H9 (cell line): ENCODE measurements at regions not wholly inside any gene's neighbourhood (a gene's known extent, or its start where the extent isn't known, plus 50 kb on each side); places are given as distances from the start of the nearest gene placed in this dataset.

Source experiments
- DNase-seq: peaks from one replicate; pipeline ENCODE4 v3.0.0-alpha.2; 2017
- H2AFZ ChIP-seq: one replicate; pipeline ENCODE4 v1.6.1; 2013; ENCODE audit warnings: mild to moderate bottlenecking, low read length, control low read depth, moderate library complexity
- H2AK5ac ChIP-seq: 2 replicates; pipeline ENCODE4 v1.6.1; 2013; ENCODE audit warnings: low read length, control low read depth, mixed read lengths; ENCODE audit not compliant: insufficient read length
- H2BK120ac ChIP-seq: one replicate; pipeline ENCODE4 v1.6.1; 2013; ENCODE audit warnings: low read depth, mild to moderate bottlenecking, low read length, control low read depth, inconsistent platforms; ENCODE audit not compliant: poor library complexity, severe bottlenecking
- H2BK12ac ChIP-seq: 2 replicates; pipeline ENCODE4 v1.6.1; 2013; ENCODE audit warnings: low read length, control low read depth, mixed read lengths, low read depth; ENCODE audit not compliant: insufficient read length
- H2BK15ac ChIP-seq: 2 replicates; pipeline ENCODE4 v1.6.1; 2013; ENCODE audit warnings: low read depth, low read length, control low read depth
- H2BK20ac ChIP-seq: one replicate; pipeline ENCODE4 v1.6.1; 2013; ENCODE audit warnings: low read depth, mild to moderate bottlenecking, low read length, control low read depth, inconsistent platforms; ENCODE audit not compliant: poor library complexity, severe bottlenecking
- H2BK5ac ChIP-seq: 2 replicates; pipeline ENCODE4 v1.6.1; 2013; ENCODE audit warnings: low read length, control low read depth, mixed read lengths; ENCODE audit not compliant: insufficient read length
- H3K14ac ChIP-seq: 2 replicates; pipeline ENCODE4 v1.6.1; 2013; ENCODE audit warnings: low read length, control low read depth; ENCODE audit not compliant: insufficient read depth
- H3K18ac ChIP-seq: 2 replicates; pipeline ENCODE4 v1.6.1; 2013; ENCODE audit warnings: low read depth, mild to moderate bottlenecking, mixed read lengths, low read length, control low read depth; ENCODE audit not compliant: insufficient read length
- H3K23ac ChIP-seq: 2 replicates; pipeline ENCODE4 v1.6.1; 2013; ENCODE audit warnings: low read length, control low read depth, mixed read lengths, low read depth; ENCODE audit not compliant: insufficient read length
- H3K23me2 ChIP-seq: 2 replicates; pipeline ENCODE4 v1.6.1; 2013; ENCODE audit warnings: low read depth, mild to moderate bottlenecking, mixed read lengths, low read length, control low read depth; ENCODE audit not compliant: insufficient read length, poor library complexity, severe bottlenecking
- H3K27ac ChIP-seq: 2 replicates; pipeline ENCODE4 v1.5.1; 2013; ENCODE audit warnings: low read length, control low read depth, mixed read lengths, low read depth; ENCODE audit not compliant: insufficient read length
- H3K27me3 ChIP-seq: 2 replicates; pipeline ENCODE4 v1.6.1; 2013; ENCODE audit warnings: low read length, control low read depth, inconsistent platforms; ENCODE audit not compliant: insufficient read depth
- H3K4ac ChIP-seq: 2 replicates; pipeline ENCODE4 v1.6.1; 2013; ENCODE audit warnings: low read depth, mild to moderate bottlenecking, control low read depth, inconsistent platforms, low read length, moderate library complexity
- H3K4me1 ChIP-seq: 2 replicates; pipeline ENCODE4 v1.6.1; 2013; ENCODE audit warnings: low read length, control low read depth, inconsistent platforms; ENCODE audit not compliant: insufficient read depth
- H3K4me2 ChIP-seq: 2 replicates; pipeline ENCODE4 v1.6.1; 2013; ENCODE audit warnings: low read length, control low read depth, mixed read lengths; ENCODE audit not compliant: insufficient read length, insufficient read depth
- H3K56ac ChIP-seq: 2 replicates; pipeline ENCODE4 v1.6.1; 2013; ENCODE audit warnings: low read depth, mild to moderate bottlenecking, mixed read lengths, low read length, control low read depth; ENCODE audit not compliant: insufficient read length
- H3K79me1 ChIP-seq: 2 replicates; pipeline ENCODE4 v1.6.1; 2013; ENCODE audit warnings: low read depth, mild to moderate bottlenecking, moderate library complexity, low read length, control low read depth, inconsistent platforms; ENCODE audit not compliant: insufficient read depth, poor library complexity, severe bottlenecking
- H3K79me2 ChIP-seq: 2 replicates; pipeline ENCODE4 v1.6.1; 2013; ENCODE audit warnings: low read length, control low read depth, inconsistent platforms; ENCODE audit not compliant: insufficient read depth
- H3K9ac ChIP-seq: 2 replicates; pipeline ENCODE4 v1.6.1; 2013; ENCODE audit warnings: low read length, control low read depth, mixed read lengths; ENCODE audit not compliant: insufficient read length; ENCODE audit errors: extremely low read depth
- H3K9me3 ChIP-seq: one replicate; pipeline ENCODE4 v1.6.1; 2013; ENCODE audit warnings: low read depth, low read length, inconsistent platforms; ENCODE audit not compliant: control insufficient read depth
- H3T11ph ChIP-seq: one replicate; pipeline ENCODE4 v1.6.1; 2013; ENCODE audit warnings: mild to moderate bottlenecking, low read length, control low read depth, inconsistent platforms
- H4K20me1 ChIP-seq: one replicate; pipeline ENCODE4 v1.6.1; 2013; ENCODE audit not compliant: control insufficient read depth, insufficient read length, insufficient read depth
- H4K5ac ChIP-seq: 2 replicates; pipeline ENCODE4 v1.6.1; 2013; ENCODE audit warnings: low read depth, mild to moderate bottlenecking, mixed read lengths, low read length, control low read depth; ENCODE audit not compliant: insufficient read length
- H4K8ac ChIP-seq: replicated peaks from 2 replicates; pipeline ENCODE4 v1.6.1; 2013; ENCODE audit warnings: low read length, control low read depth, mixed read lengths, low read depth; ENCODE audit not compliant: insufficient read length
- H4K91ac ChIP-seq: 2 replicates; pipeline ENCODE4 v1.6.1; 2013; ENCODE audit warnings: low read depth, mild to moderate bottlenecking, moderate library complexity, mixed read lengths, low read length, control low read depth; ENCODE audit not compliant: insufficient read length
- H3K27ac Mint-ChIP-seq, 3 experiments: 2 replicates in 2 of 3; 3 replicates in 1 of 3; pipeline ENCODE4 v1.8.0; 2020 to 2021; ENCODE audit warnings: mixed read lengths in 3 of 3, mild to moderate bottlenecking in 1 of 3, moderate library complexity in 1 of 3
- H3K27me3 Mint-ChIP-seq: 2 replicates; pipeline ENCODE4 v1.8.0; 2021; ENCODE audit warnings: low read depth, mild to moderate bottlenecking, moderate library complexity, mixed read lengths
- H3K36me3 Mint-ChIP-seq, 3 experiments: 2 replicates in 2 of 3; 3 replicates in 1 of 3; pipeline ENCODE4 v1.8.0; 2020 to 2021; ENCODE audit warnings: low read depth in 3 of 3, mixed read lengths in 3 of 3; ENCODE audit not compliant: insufficient read depth in 1 of 3
- H3K4me1 Mint-ChIP-seq, 2 experiments: 2 replicates each; pipeline ENCODE4 v1.8.0; 2020; ENCODE audit warnings: mixed read lengths in 2 of 2
- H3K4me3 Mint-ChIP-seq, 2 experiments: 2 replicates in 1 of 2; 3 replicates in 1 of 2; pipeline ENCODE4 v1.8.0; 2020 to 2021; ENCODE audit warnings: mild to moderate bottlenecking in 2 of 2, mixed read lengths in 2 of 2, moderate library complexity in 1 of 2
- H3K9me3 Mint-ChIP-seq, 2 experiments: 2 replicates in 1 of 2; 3 replicates in 1 of 2; pipeline ENCODE4 v1.8.0; 2020; ENCODE audit warnings: mild to moderate bottlenecking in 2 of 2, mixed read lengths in 2 of 2, moderate library complexity in 1 of 2
- WGBS: extraction: QIAGEN DNeasy Blood & Tissue Kit; methylation state at CpG from one replicate; pipeline ENCODE4 v1.1.7; 2013; ENCODE audit warnings: missing lambda C conversion rate, low lambda C conversion rate, mixed read lengths; ENCODE audit not compliant: insufficient read length; ENCODE audit errors: extremely low coverage; 5-methylcytosine and 5-hydroxymethylcytosine counted together
- TF ChIP-seq, protein P1 (sequence below): fragments of 200-600 bp; sonication (generic); conservative IDR thresholded peaks from 3 replicates; pipeline ENCODE4 v1.8.0; 2021; ENCODE audit warnings: antibody characterized with exemption, mild to moderate bottlenecking

DNA sequence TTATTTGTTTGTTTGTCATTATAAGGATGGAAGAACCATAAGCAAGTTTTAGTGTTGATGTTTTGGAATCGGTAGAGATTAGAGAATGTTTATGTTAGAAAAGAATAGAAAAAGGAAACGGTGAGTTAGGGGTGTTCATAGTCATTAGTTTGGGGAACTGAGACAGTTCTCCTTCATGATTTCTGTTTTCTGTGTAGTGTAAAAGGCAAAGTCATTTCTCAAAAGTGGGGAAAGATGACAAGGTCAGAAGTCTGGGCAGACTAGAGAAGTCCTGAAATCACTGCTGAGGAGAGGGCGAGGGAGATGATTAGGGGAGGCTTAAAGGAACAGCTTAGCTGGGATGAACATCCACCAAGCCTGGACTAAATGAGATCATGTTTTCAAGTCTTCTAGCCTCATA, 498.9 kb downstream of the TTLL7 start:
- no peak overlapping the region for H3K27ac Mint-ChIP-seq
- Histone ChIP-seq H4K20me1 (no peaks in the 10 kb centered on the region), H4K91ac (no peak overlapping the region), H3K23ac (no peak overlapping the region), H2AFZ (no peak overlapping the region), H3K79me2 (no peaks in the 10 kb centered on the region), H3T11ph (no peak overlapping the region), H4K8ac (no peak overlapping the region), H3K4ac (no peak overlapping the region), H2BK20ac (no peak overlapping the region), H3K4me1 (no peaks in the 10 kb centered on the region), H4K5ac (no peak overlapping the region), H2BK120ac (no peak overlapping the region), H2AK5ac (no peak overlapping the region), H3K23me2 (no peaks in the 10 kb centered on the region), H3K9me3 (no peaks in the 10 kb centered on the region), H3K4me2 (no peak overlapping the region), H2BK12ac (no peak overlapping the region), H3K14ac (no peak overlapping the region), H3K79me1 (no peaks in the 10 kb centered on the region), H3K27me3 (no peaks in the 10 kb centered on the region), H3K9ac (no peak overlapping the region), H3K18ac (no peak overlapping the region), H2BK15ac (no peak overlapping the region), H3K56ac (no peak overlapping the region), H3K27ac (no peak overlapping the region), H2BK5ac (no peak overlapping the region)
- no peaks in the 10 kb centered on the region for H3K4me1 Mint-ChIP-seq
- no peaks in the 10 kb centered on the region for H3K9me3 Mint-ChIP-seq
- TF ChIP-seq, protein P1, sequence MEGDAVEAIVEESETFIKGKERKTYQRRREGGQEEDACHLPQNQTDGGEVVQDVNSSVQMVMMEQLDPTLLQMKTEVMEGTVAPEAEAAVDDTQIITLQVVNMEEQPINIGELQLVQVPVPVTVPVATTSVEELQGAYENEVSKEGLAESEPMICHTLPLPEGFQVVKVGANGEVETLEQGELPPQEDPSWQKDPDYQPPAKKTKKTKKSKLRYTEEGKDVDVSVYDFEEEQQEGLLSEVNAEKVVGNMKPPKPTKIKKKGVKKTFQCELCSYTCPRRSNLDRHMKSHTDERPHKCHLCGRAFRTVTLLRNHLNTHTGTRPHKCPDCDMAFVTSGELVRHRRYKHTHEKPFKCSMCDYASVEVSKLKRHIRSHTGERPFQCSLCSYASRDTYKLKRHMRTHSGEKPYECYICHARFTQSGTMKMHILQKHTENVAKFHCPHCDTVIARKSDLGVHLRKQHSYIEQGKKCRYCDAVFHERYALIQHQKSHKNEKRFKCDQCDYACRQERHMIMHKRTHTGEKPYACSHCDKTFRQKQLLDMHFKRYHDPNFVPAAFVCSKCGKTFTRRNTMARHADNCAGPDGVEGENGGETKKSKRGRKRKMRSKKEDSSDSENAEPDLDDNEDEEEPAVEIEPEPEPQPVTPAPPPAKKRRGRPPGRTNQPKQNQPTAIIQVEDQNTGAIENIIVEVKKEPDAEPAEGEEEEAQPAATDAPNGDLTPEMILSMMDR, result no peak
- H3K4me3 Mint-ChIP-seq, result no peak overlapping the region
- DNase-seq, result no peak
- WGBS, result 100% methylated on average over 2 of the region's 3 CpGs
- no peaks in the 10 kb centered on the region for H3K36me3 Mint-ChIP-seq
- H3K27me3 Mint-ChIP-seq, result no peaks in the 10 kb centered on the region; the same call in 1 of the 2 replicates
